ENCODE measurements at regions not wholly inside any gene's neighbourhood (a gene's known extent, or its start where the extent isn't known, plus 50 kb on each side); places are given as distances from the start of the nearest gene placed in this dataset.
"Not testable (repeated sequence)": the region's sequence is repeated elsewhere in the genome, so short reads cannot be mapped to it uniquely, and the experiment has no call there.

- DNase-seq (ENCODE audit: low spot score) = no peak
These were observed 166.8 kb upstream of the TGFBR2 start for GRCh38 chr3:30439451-30440053.

DNA sequence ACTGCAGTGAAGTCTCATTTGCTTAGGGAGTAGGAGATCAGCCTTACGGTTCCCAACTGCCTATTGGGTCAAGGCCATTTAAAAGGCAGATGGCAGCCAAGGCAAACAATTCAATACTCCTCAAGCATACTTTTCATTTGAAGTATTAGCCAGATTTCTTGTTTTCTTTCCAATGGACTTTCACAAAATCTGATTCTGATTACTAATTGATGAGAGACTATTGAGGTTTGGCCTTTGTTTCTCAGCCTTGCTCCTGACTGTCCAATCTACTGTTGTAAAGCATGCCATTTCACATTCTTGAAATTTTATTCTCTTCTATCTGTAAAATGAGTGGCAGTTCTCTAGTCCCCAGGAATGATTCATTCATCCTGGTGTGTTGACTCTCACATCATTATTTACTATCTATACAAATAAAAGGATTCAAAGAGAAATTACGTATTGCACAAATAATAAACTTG lies 166.2 kb upstream of the TGFBR2 start:
- peak; percentile 27 for DNase-seq (ENCODE audit: low spot score)

- DNase-seq (ENCODE audit: low spot score) = no peak
These were observed 165.5 kb upstream of the TGFBR2 start for GRCh38 chr3:30440880-30441279.

GRCh38 chr3:30443756-30444673 lies 162.4 kb upstream of the TGFBR2 start:
- DNase-seq (ENCODE audit: low spot score) = no peak

DNA sequence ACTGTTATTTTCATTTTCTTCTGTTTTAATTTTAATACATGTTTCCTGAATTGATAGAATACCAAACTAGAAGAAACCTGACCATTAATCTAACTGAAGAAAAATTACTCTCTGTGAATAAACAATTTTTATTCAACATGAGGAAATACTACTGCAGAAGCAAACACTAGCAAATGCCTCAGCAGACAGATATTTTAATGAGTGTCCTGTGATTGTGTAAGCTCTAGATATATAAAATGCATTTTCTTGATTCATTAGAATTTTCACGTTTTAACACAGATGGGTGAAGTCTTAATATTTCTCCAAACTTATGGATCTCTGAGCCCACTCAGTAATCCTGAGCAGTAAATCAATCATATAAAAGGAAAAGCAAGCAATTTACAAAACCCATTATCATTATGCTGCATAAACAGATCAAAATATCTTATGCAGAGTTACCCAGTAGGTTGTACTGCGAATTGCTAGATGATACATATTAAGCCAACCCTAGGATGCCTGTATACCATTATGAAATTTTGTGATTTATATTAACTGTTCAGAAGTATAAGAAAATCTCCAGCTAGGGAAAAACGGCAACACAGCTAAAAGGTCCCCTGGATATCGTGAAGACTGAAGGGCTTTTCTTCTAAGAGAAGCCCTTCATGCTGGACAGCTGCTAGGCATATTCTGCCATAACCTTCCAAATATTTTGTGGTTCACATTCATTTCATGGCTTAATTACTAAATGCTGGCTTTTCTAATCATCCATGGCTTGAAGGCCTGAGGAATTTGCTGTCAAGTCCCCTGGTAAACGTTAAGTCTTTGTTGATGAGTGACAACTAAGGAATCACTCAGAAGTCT lies 157.7 kb upstream of the TGFBR2 start:
- DNase-seq (ENCODE audit: low spot score) = peak; percentile 30

- no peak for DNase-seq (ENCODE audit: low spot score)
These were observed 157.1 kb upstream of the TGFBR2 start for GRCh38 chr3:30449290-30449632.

DNA sequence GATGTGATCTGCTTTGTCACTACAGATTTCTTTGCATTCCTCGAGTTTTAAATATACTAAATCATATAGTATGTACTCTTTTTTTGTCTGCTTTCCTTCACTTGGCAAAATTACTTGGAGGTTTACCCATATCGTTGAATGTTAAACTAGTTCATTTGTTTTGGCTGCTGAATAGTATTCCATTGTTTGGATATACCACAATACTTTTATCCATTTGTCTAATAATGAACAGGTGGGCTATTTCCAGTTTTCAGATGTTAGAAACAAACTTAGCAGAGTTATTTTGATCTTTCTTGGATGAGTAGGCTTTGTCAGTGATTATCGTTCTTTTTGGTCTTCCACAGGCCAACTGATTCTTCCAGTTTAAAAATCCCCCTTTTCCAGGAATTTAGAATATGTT lies 154.0 kb upstream of the TGFBR2 start:
- DNase-seq (ENCODE audit: low spot score) = no peak

GRCh38 chr3:30453360-30454039 lies 152.9 kb upstream of the TGFBR2 start:
- DNase-seq (ENCODE audit: low spot score) = no peak

- no peak for DNase-seq (ENCODE audit: low spot score)
These were observed 151.8 kb upstream of the TGFBR2 start for GRCh38 chr3:30454636-30455035.

GRCh38 chr3:30455112-30455511 lies 151.3 kb upstream of the TGFBR2 start:
- DNase-seq (ENCODE audit: low spot score) = not testable (repeated sequence)

GRCh38 chr3:30455840-30456239 lies 150.6 kb upstream of the TGFBR2 start:
- no peak for DNase-seq (ENCODE audit: low spot score)

DNA sequence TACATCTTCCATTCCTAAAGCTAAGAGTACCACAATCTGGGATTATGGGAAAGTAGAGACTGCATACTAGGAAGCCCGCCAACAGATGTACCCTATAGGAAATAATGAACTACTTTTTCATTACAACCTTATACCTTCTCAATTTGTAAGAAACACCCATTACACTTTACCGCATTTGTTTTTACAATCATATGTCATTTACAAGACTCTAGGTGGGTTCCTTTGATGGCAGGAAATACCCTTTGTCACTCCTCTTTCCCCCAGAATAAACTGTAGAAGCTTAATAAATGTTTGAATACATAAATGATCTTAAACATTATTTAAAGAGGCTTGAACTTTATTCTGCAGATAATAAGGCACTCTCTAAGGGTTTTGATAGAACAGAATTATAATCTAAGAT lies 150.1 kb upstream of the TGFBR2 start:
- no peak for DNase-seq (ENCODE audit: low spot score)

- DNase-seq (ENCODE audit: low spot score) = no peak
These were observed 149.3 kb upstream of the TGFBR2 start for GRCh38 chr3:30457081-30457480.

GRCh38 chr3:30457726-30458125 lies 148.7 kb upstream of the TGFBR2 start:
- DNase-seq (ENCODE audit: low spot score) = no peak

DNA sequence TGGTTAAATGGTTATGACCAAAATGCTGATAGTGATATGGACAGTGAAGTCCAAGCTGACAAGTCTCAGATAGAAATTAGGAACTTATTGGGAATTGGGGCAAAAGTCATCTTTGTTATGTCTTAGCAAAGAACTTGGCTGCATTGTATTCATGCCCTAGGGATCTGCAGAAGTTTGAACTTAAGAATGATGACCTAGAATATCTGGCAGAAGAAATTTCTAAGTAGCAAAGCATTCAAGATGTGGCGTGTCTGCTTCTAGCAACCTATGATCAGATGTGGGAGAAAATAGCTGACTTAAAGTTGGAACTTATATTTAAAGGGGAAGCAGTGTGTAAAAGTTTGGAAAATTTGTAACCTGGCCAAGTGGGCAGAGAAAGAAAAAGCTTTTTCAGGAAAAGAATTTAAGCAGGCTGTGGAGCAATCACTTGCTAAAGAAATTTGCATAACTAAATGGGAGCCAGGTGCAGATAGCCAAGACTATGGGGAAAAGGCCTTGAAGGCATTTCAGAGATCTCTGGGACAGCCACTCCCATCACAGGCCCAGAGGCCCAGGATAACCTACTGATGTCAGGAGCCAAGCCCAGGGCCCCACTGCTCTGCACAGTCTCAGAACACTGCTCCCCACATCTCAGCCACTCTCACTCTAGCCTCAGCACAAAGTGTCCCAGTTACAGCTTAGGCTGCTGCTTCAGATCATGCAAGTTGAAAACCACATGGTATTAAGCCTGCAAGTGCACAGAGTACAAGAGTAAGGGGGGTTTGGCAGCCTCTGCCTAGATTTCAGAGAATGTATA lies 147.8 kb upstream of the TGFBR2 start:
- DNase-seq (ENCODE audit: low spot score) = no peak

- no peak for DNase-seq (ENCODE audit: low spot score)
These were observed 145.1 kb upstream of the TGFBR2 start for GRCh38 chr3:30461311-30461710.

DNA sequence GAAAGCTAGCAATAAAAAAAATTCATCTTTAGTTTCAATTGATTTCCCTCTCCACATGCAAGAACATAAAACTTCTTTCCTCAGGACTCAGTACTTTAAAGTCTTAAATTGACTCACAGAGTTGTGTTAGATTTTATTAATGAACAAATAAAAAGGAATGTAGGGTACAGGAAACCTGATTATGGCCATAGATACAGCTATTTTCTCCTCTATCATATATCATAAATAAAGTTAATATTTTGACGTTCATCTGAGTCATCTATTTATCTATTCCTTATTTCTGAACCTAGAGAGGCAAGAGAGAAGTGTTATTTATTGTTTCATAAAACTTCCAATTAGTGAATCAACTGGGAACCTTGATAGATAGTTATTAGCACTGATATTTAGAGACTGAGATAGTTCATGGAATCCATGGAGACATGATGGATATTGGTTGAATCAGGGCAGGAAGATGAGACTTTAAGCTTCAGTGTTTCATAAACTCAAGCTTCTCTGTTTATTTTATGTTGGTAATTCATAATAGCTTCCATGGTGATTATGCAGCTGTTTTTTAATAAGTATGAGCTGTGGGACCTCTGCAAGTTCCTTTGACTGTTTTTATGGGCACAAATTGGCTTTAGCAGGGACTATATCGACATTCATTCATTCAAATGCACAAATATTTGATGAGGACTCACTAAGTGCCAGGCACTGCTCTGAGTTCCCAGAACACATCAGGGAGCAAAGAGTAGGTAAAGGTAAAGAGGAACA lies 143.5 kb upstream of the TGFBR2 start:
- DNase-seq (ENCODE audit: low spot score) = no peak

- no peak for DNase-seq (ENCODE audit: low spot score)
These were observed 142.0 kb upstream of the TGFBR2 start for GRCh38 chr3:30464381-30464780.

GRCh38 chr3:30465454-30465853 lies 140.9 kb upstream of the TGFBR2 start:
- DNase-seq (ENCODE audit: low spot score) = no peak

DNA sequence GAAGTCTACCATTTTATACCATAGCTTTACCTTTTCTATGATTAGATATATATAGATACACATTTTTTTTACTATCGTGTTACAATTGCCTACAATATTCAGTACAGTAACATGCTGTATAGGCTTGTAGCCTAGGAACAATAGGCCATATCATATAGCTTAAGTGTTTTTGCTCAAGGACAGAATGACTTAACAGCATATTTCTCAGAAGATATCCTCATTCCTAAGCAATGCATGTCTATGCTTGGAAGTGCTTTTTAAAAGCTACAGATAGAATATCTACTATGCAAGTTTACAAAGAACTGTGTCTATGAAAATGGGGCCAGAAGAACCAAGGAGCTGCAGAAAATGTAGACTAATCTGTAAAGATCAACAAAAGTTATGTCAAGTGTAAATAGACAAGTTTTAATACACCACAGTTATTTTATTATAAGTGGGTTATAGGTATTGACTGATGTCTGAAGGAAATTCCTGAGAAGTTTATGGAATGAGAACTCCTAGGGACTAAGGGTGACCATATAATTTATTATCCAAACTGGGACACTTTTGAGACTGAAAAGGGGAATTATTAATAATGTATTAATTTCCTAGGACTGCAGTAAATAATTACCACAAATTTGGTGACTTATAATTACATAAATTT lies 138.7 kb upstream of the TGFBR2 start:
- no peak for DNase-seq (ENCODE audit: low spot score)

Data from AG20443 (cell line).